ENCODE measurements at regions not wholly inside any gene's neighbourhood (a gene's known extent, or its start where the extent isn't known, plus 50 kb on each side); places are given as distances from the start of the nearest gene placed in this dataset.

GRCh38 chr2:120939595-120940318, 204.1 kb downstream of the GLI2 start:
- Histone ChIP-seq H3K36me3 (no peaks in the 10 kb centered on the region), H3K4me3 (no peak overlapping the region), H3K4me1 (ENCODE audit: low read depth) (peaks cover 51% of the 10 kb centered on the region), H3K27me3 (no peaks in the 10 kb centered on the region), H3K9me3 (ENCODE audit: low read depth) (no peaks in the 10 kb centered on the region), H3K27ac (peak overlapping the region; percentile 12)
- peak; percentile 49 to 84 for DNase-seq (ENCODE audit: low read depth in 1 of 2, low spot score in 1 of 2)
- no peak for TF ChIP-seq CTCF (IDR thresholded peaks at IDR 0.05; ENCODE audit: low read depth, low read length)

GRCh38 chr2:120940319-120940696, 204.6 kb downstream of the GLI2 start:
- Histone ChIP-seq H3K4me3 (no peak overlapping the region), H3K9me3 (ENCODE audit: low read depth) (no peaks in the 10 kb centered on the region), H3K27ac (no peak overlapping the region), H3K27me3 (no peaks in the 10 kb centered on the region), H3K4me1 (ENCODE audit: low read depth) (peaks cover 46% of the 10 kb centered on the region), H3K36me3 (no peaks in the 10 kb centered on the region)
- no peak for TF ChIP-seq CTCF (IDR thresholded peaks at IDR 0.05; ENCODE audit: low read depth, low read length)
- DNase-seq (ENCODE audit: low read depth in 1 of 2, low spot score in 1 of 2): no peak

- H3K4me3 ChIP-seq: no peak overlapping the region
- no peak for DNase-seq (ENCODE audit: low read depth in 1 of 2, low spot score in 1 of 2)
- peaks cover 42% of the 10 kb centered on the region for H3K4me1 ChIP-seq (ENCODE audit: low read depth)
- H3K36me3 ChIP-seq: no peaks in the 10 kb centered on the region
- TF ChIP-seq CTCF (IDR thresholded peaks at IDR 0.05; ENCODE audit: low read depth, low read length): no peak
- no peaks in the 10 kb centered on the region for H3K9me3 ChIP-seq (ENCODE audit: low read depth)
- peak overlapping the region; percentile 1 for H3K27ac ChIP-seq
- no peaks in the 10 kb centered on the region for H3K27me3 ChIP-seq
Measured at GRCh38 chr2:120940726-120941256, 205.1 kb downstream of the GLI2 start.

GRCh38 chr2:120941571-120942120, 206.0 kb downstream of the GLI2 start:
- H3K4me1 ChIP-seq (ENCODE audit: low read depth): peaks cover 33% of the 10 kb centered on the region
- H3K27me3 ChIP-seq: no peaks in the 10 kb centered on the region
- peak overlapping the region; percentile 1 for H3K27ac ChIP-seq
- H3K36me3 ChIP-seq: no peaks in the 10 kb centered on the region
- TF ChIP-seq CTCF (IDR thresholded peaks at IDR 0.05; ENCODE audit: low read depth, low read length): no peak
- no peaks in the 10 kb centered on the region for H3K9me3 ChIP-seq (ENCODE audit: low read depth)
- H3K4me3 ChIP-seq: no peak overlapping the region
- DNase-seq (ENCODE audit: low read depth in 1 of 2, low spot score in 1 of 2): no peak

- H3K36me3 ChIP-seq: no peaks in the 10 kb centered on the region
- DNase-seq (ENCODE audit: low read depth in 1 of 2, low spot score in 1 of 2): no peak
- no peaks in the 10 kb centered on the region for H3K9me3 ChIP-seq (ENCODE audit: low read depth)
- TF ChIP-seq CTCF (IDR thresholded peaks at IDR 0.05; ENCODE audit: low read depth, low read length): no peak
- H3K27me3 ChIP-seq: no peaks in the 10 kb centered on the region
- H3K27ac ChIP-seq: no peak overlapping the region
- no peak overlapping the region for H3K4me3 ChIP-seq
- H3K4me1 ChIP-seq (ENCODE audit: low read depth): peaks cover 23% of the 10 kb centered on the region
Measured at GRCh38 chr2:120942658-120943057, 207.0 kb downstream of the GLI2 start.

Data from cardiac muscle cell (in vitro differentiated cells and primary cell).